B cell (primary cell): ENCODE measurements at regions not wholly inside any gene's neighbourhood (a gene's known extent, or its start where the extent isn't known, plus 50 kb on each side); places are given as distances from the start of the nearest gene placed in this dataset.

Experiments used
- ATAC-seq: fragments of 200-7000 bp; cut with Tn5 transposase; one replicate; pipeline ENCODE4 v1.10.0; 2021; ENCODE audit warnings: low read depth, mild to moderate bottlenecking, moderate number of reproducible peaks, moderate library complexity
- CTCF ChIA-PET: fragments of 350-600 bp; sonication (Branson Sonifier 250); formaldehyde crosslinking; loops from one replicate; lab custom pipeline; 2021; ENCODE audit warnings: antibody characterized with exemption, inconsistent platforms; lab: Charles Lee
- POLR2A ChIA-PET: fragments of 350-600 bp; sonication (Branson Sonifier 250); formaldehyde crosslinking; loops from one replicate; lab custom pipeline; 2021; ENCODE audit warnings: antibody characterized with exemption; lab: Charles Lee
- DNase-seq: peaks from one replicate; pipeline ENCODE4 v3.0.0; 2013
- H2AFZ ChIP-seq: 2 replicates; pipeline ENCODE4 v1.6.1; 2012; ENCODE audit warnings: mild to moderate bottlenecking, low read depth, low read length; ENCODE audit not compliant: insufficient read depth, poor library complexity, severe bottlenecking
- H3K27ac ChIP-seq, 2 donors: 1 replicate in 1 of 2; 2 replicates in 1 of 2; pipeline ENCODE4 v1.5.1; 2012 to 2013; ENCODE audit warnings: low read length in 2 of 2, mild to moderate bottlenecking in 2 of 2, moderate library complexity in 1 of 2
- H3K27me3 ChIP-seq, 4 experiments: fragments of 200-600 bp in 1 of 4; sonication (generic) in 1 of 4; replicated peaks in 1 of 4; 1 replicate in 2 of 4; 2 replicates in 2 of 4; pipeline versions ENCODE4 v1.6.1 to v1.7.0; 2013 to 2016; ENCODE audit warnings: low read length in 3 of 4, mild to moderate bottlenecking in 2 of 4, mixed read lengths in 1 of 4, moderate library complexity in 1 of 4; ENCODE audit not compliant: insufficient read depth in 4 of 4, control insufficient read depth in 3 of 4; ENCODE audit errors: control extremely low read depth in 1 of 4
- H3K36me3 ChIP-seq, 2 experiments: replicated peaks in 1 of 2; 1 replicate in 1 of 2; 2 replicates in 1 of 2; pipeline versions ENCODE4 v1.6.1 to v1.7.1; 2013; ENCODE audit warnings: low read length in 1 of 2; ENCODE audit not compliant: insufficient read depth in 2 of 2, control insufficient read depth in 1 of 2; ENCODE audit errors: control extremely low read depth in 1 of 2, extremely low read depth in 1 of 2
- H3K4me1 ChIP-seq, 2 donors: fragments of 200-600 bp in 1 of 2; sonication (generic) in 1 of 2; 1 replicate in 1 of 2; 2 replicates in 1 of 2; pipeline versions ENCODE4 v1.5.1 to v1.6.1; 2013 to 2017; ENCODE audit warnings: low read length in 2 of 2; ENCODE audit not compliant: control insufficient read depth in 2 of 2, insufficient read depth in 2 of 2
- H3K4me2 ChIP-seq: replicated peaks from 2 replicates; pipeline ENCODE3; 2012; ENCODE audit warnings: mild to moderate bottlenecking, low read depth, low read length; ENCODE audit not compliant: poor library complexity, severe bottlenecking
- H3K4me3 ChIP-seq, 5 experiments: fragments of 200-600 bp in 1 of 5; sonication (generic) in 1 of 5; 1 replicate in 3 of 5; 2 replicates in 2 of 5; pipeline versions ENCODE4 v1.5.1 to v1.7.0; 2011 to 2016; ENCODE audit warnings: low read length in 4 of 5, mild to moderate bottlenecking in 4 of 5, low read depth in 2 of 5, control low read depth in 1 of 5, moderate library complexity in 1 of 5; ENCODE audit not compliant: insufficient read depth in 1 of 5; ENCODE audit errors: control extremely low read depth in 1 of 5, extremely low read depth in 1 of 5
- H3K79me2 ChIP-seq: fragments of 200-600 bp; sonication (generic); one replicate; pipeline ENCODE4 v1.6.0; 2016; ENCODE audit warnings: low read length; ENCODE audit not compliant: control insufficient read depth, insufficient read depth
- H3K9ac ChIP-seq: fragments of 200-600 bp; sonication (generic); 2 replicates; pipeline ENCODE4 v1.6.1; 2017; ENCODE audit warnings: mild to moderate bottlenecking, low read length, moderate library complexity
- H3K9me3 ChIP-seq, 3 donors: one replicate each; pipeline versions ENCODE4 v1.6.1 to v1.7.1; 2013; ENCODE audit warnings: low read length in 2 of 3; ENCODE audit not compliant: control insufficient read depth in 2 of 3, insufficient read depth in 1 of 3; ENCODE audit errors: control extremely low read depth in 1 of 3
- H4K20me1 ChIP-seq: 2 replicates; pipeline ENCODE4 v1.6.0; 2012; ENCODE audit warnings: mild to moderate bottlenecking, low read length; ENCODE audit not compliant: insufficient read depth, control insufficient read depth, poor library complexity, severe bottlenecking
- H3K27ac Mint-ChIP-seq: one replicate; pipeline ENCODE4 v1.8.0; 2021; ENCODE audit warnings: mixed read lengths
- H3K27me3 Mint-ChIP-seq: one replicate; pipeline ENCODE4 v1.8.0; 2021; ENCODE audit warnings: mixed read lengths
- H3K4me1 Mint-ChIP-seq: one replicate; pipeline ENCODE4 v1.8.0; 2021; ENCODE audit warnings: mixed read lengths
- H3K4me3 Mint-ChIP-seq: one replicate; pipeline ENCODE4 v1.8.0; 2021; ENCODE audit warnings: mixed read lengths
- H3K9me3 Mint-ChIP-seq: one replicate; pipeline ENCODE4 v1.8.0; 2022; ENCODE audit warnings: mixed read lengths; ENCODE audit not compliant: insufficient read depth
- EZH2 ChIP-seq: IDR thresholded peaks from 2 replicates; pipeline ENCODE4 v1.6.1; 2012; ENCODE audit warnings: borderline replicate concordance, low read depth, mild to moderate bottlenecking, moderate library complexity, low read length; ENCODE audit not compliant: insufficient read depth, poor library complexity, severe bottlenecking
- WGBS: methylation state at CpG from one replicate; pipeline ENCODE4 v1.1.5; 2013; ENCODE audit warnings: missing lambda C conversion rate; ENCODE audit not compliant: insufficient coverage; 5-methylcytosine and 5-hydroxymethylcytosine counted together
- intact Hi-C: fragments of 100-400 bp; cut with micrococcal nuclease; formaldehyde crosslinking; loops from one replicate; pipeline ENCODE4 v1.10.0; 2022
- TF ChIP-seq, protein P1 (sequence below): fragments of 200-600 bp; IDR thresholded peaks from one replicate; pipeline ENCODE4 v1.8.0; 2022; ENCODE audit warnings: antibody characterized with exemption, mild to moderate bottlenecking

DNA sequence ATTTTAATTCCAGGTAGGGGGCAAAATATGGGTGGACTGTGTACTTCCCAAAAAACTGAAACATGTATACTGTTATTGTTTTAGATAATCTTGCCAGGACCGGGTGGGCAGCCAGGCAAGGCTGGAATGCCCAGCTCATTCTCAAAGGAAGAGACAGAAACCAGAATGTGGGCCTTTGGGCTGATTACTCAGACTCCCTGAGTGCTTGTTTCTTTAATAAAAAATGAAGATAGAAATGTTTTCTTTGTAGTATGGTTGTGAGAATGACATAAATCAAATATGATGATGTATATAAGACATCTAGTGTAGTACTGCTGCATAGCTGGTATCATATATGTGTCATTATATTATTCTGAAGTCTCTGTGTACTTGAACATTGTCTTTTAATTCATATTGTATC is 231.6 kb upstream of the NT5C1B start:
- no peak for ATAC-seq
- H4K20me1 ChIP-seq: no peaks in the 10 kb centered on the region
- WGBS: 56% methylated on average over 1 of the region's 1 CpG

DNA sequence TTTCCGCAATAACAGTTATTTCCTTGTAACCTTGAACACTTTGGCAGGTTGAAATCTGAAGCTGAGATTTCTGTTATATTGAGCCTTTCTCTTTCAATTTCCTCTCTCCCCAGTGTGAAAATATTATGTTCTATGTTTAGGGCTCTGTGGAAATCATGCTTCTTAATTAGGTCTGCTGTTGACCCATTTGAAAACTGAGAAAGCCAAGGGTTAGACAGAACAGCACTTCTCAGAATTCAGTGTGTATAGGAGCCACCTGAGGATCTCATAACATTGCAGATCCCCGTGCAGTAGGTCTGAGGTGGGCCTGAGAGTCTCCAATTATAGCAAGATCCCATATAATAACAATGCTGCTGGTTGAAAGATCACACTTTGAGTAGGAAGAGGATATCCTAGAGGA is 230.2 kb upstream of the NT5C1B start:
- Histone ChIP-seq H3K9me3 (no peaks in the 10 kb centered on the region), H3K4me2 (no peak overlapping the region), H3K79me2 (no peaks in the 10 kb centered on the region), H3K9ac (no peak overlapping the region), H2AFZ (no peak overlapping the region), H3K27ac (no peak overlapping the region), H3K36me3 (no peaks in the 10 kb centered on the region), H3K27me3 (no peaks in the 10 kb centered on the region), H4K20me1 (no peaks in the 10 kb centered on the region), H3K4me3 (no peak overlapping the region), H3K4me1 (no peaks in the 10 kb centered on the region)
- no peaks in the 10 kb centered on the region for H3K9me3 Mint-ChIP-seq
- DNase-seq (no peak), ATAC-seq (no peak)
- no peak overlapping the region for H3K4me3 Mint-ChIP-seq
- H3K27ac Mint-ChIP-seq: no peak overlapping the region
- no CpG with 5 or more reads among the region's 2 CpGs for WGBS
- no peaks in the 10 kb centered on the region for H3K4me1 Mint-ChIP-seq
- no peaks in the 10 kb centered on the region for H3K27me3 Mint-ChIP-seq
- ChIA-PET CTCF (no interaction called here), POLR2A (no interaction called here)
- intact Hi-C loops: no loop called here
- TF ChIP-seq, protein P1, sequence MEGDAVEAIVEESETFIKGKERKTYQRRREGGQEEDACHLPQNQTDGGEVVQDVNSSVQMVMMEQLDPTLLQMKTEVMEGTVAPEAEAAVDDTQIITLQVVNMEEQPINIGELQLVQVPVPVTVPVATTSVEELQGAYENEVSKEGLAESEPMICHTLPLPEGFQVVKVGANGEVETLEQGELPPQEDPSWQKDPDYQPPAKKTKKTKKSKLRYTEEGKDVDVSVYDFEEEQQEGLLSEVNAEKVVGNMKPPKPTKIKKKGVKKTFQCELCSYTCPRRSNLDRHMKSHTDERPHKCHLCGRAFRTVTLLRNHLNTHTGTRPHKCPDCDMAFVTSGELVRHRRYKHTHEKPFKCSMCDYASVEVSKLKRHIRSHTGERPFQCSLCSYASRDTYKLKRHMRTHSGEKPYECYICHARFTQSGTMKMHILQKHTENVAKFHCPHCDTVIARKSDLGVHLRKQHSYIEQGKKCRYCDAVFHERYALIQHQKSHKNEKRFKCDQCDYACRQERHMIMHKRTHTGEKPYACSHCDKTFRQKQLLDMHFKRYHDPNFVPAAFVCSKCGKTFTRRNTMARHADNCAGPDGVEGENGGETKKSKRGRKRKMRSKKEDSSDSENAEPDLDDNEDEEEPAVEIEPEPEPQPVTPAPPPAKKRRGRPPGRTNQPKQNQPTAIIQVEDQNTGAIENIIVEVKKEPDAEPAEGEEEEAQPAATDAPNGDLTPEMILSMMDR: no peak
- no peak for TF ChIP-seq EZH2

More for the DNA sequence above, 231.6 kb upstream of the NT5C1B start:
- H3K27me3 Mint-ChIP-seq: no peaks in the 10 kb centered on the region
- Histone ChIP-seq H3K4me3 (no peak overlapping the region), H3K9me3 (no peaks in the 10 kb centered on the region), H3K27ac (no peak overlapping the region), H3K36me3 (no peaks in the 10 kb centered on the region), H3K9ac (no peak overlapping the region), H3K79me2 (no peaks in the 10 kb centered on the region), H2AFZ (no peak overlapping the region), H3K4me1 (no peaks in the 10 kb centered on the region), H3K4me2 (no peak overlapping the region), H3K27me3 (no peaks in the 10 kb centered on the region)
- DNase-seq: no peak
- no peak overlapping the region for H3K27ac Mint-ChIP-seq
- intact Hi-C loops: no loop called here
- no peaks in the 10 kb centered on the region for H3K9me3 Mint-ChIP-seq
- TF ChIP-seq, protein P1: no peak
- TF ChIP-seq EZH2: no peak
- no peak overlapping the region for H3K4me3 Mint-ChIP-seq
- ChIA-PET CTCF (no interaction called here), POLR2A (no interaction called here)
- H3K4me1 Mint-ChIP-seq: no peaks in the 10 kb centered on the region
